Activated T-cell treated with anti-CD3 and anti-CD28 coated beads, Interleukin-2, amount 50 U/mL, for 4 hours (primary cell): ENCODE measurements at regions not wholly inside any gene's neighbourhood (a gene's known extent, or its start where the extent isn't known, plus 50 kb on each side); places are given as distances from the start of the nearest gene placed in this dataset.
"Not testable (repeated sequence)": the region's sequence is repeated elsewhere in the genome, so short reads cannot be mapped to it uniquely, and the experiment has no call there.

Source experiments
- ATAC-seq, 2 donors: fragments of 200-7000 bp; cut with Tn5 transposase; one replicate each; pipeline ENCODE4 v1.10.0; 2021
- DNase-seq: peaks from one replicate; pipeline ENCODE4 v3.0.0-alpha.2; 2020
- H3K27me3 Mint-ChIP-seq: one replicate; pipeline ENCODE4 v1.8.0; 2021; ENCODE audit warnings: low read depth, mixed read lengths
- H3K36me3 Mint-ChIP-seq: one replicate; pipeline ENCODE4 v1.8.0; 2022; ENCODE audit warnings: mixed read lengths; ENCODE audit not compliant: insufficient read depth
- H3K4me1 Mint-ChIP-seq: one replicate; pipeline ENCODE4 v1.8.0; 2021; ENCODE audit warnings: low read depth, mixed read lengths
- H3K4me3 Mint-ChIP-seq: one replicate; pipeline ENCODE4 v1.8.0; 2021; ENCODE audit warnings: mild to moderate bottlenecking, moderate library complexity, mixed read lengths
- H3K9me3 Mint-ChIP-seq: one replicate; pipeline ENCODE4 v1.8.0; 2021; ENCODE audit warnings: mixed read lengths

GRCh38 chr7:15816835-15817426 lies 130.4 kb upstream of the MEOX2 start:
- H3K4me1 Mint-ChIP-seq: no peaks in the 10 kb centered on the region

GRCh38 chr7:15813448-15813847 lies 127.0 kb upstream of the MEOX2 start:
- no peaks in the 10 kb centered on the region for H3K27me3 Mint-ChIP-seq
- no peak overlapping the region for H3K4me3 Mint-ChIP-seq
- H3K9me3 Mint-ChIP-seq: peaks cover 11% of the 10 kb centered on the region
- DNase-seq (no peak), ATAC-seq (no peak)
- H3K36me3 Mint-ChIP-seq: no peaks in the 10 kb centered on the region
- no peaks in the 10 kb centered on the region for H3K4me1 Mint-ChIP-seq

More at GRCh38 chr7:15816835-15817426, 130.4 kb upstream of the MEOX2 start:
- Mint-ChIP-seq H3K36me3 (no peaks in the 10 kb centered on the region), H3K9me3 (peaks cover 16% of the 10 kb centered on the region), H3K27me3 (no peaks in the 10 kb centered on the region), H3K4me3 (no peak overlapping the region)
- ATAC-seq: no peak
- DNase-seq: no peak

- not testable (repeated sequence) for ATAC-seq, DNase-seq, H3K4me1 Mint-ChIP-seq, H3K4me3 Mint-ChIP-seq, H3K27me3 Mint-ChIP-seq, H3K9me3 Mint-ChIP-seq, H3K36me3 Mint-ChIP-seq
These were observed 123.9 kb upstream of the MEOX2 start for GRCh38 chr7:15810383-15810782.

- H3K36me3 Mint-ChIP-seq, H3K4me3 Mint-ChIP-seq, H3K27me3 Mint-ChIP-seq, H3K9me3 Mint-ChIP-seq, ATAC-seq, H3K4me1 Mint-ChIP-seq, DNase-seq: not testable (repeated sequence)
These were observed 123.5 kb upstream of the MEOX2 start for GRCh38 chr7:15809936-15810335.

- DNase-seq (no peak), ATAC-seq (no peak)
- no peaks in the 10 kb centered on the region for H3K27me3 Mint-ChIP-seq
- no peaks in the 10 kb centered on the region for H3K4me1 Mint-ChIP-seq
- no peaks in the 10 kb centered on the region for H3K9me3 Mint-ChIP-seq
- H3K4me3 Mint-ChIP-seq: no peak overlapping the region
- no peaks in the 10 kb centered on the region for H3K36me3 Mint-ChIP-seq
These were observed 119.4 kb upstream of the MEOX2 start for GRCh38 chr7:15805891-15806290.

- Mint-ChIP-seq H3K36me3 (no peaks in the 10 kb centered on the region), H3K9me3 (no peaks in the 10 kb centered on the region), H3K4me1 (no peaks in the 10 kb centered on the region), H3K27me3 (no peaks in the 10 kb centered on the region), H3K4me3 (no peak overlapping the region)
- ATAC-seq (no peak), DNase-seq (no peak)
These were observed 115.9 kb upstream of the MEOX2 start for GRCh38 chr7:15802425-15802824.

GRCh38 chr7:15801551-15801950 lies 115.1 kb upstream of the MEOX2 start:
- Mint-ChIP-seq H3K27me3 (no peaks in the 10 kb centered on the region), H3K36me3 (no peaks in the 10 kb centered on the region), H3K9me3 (no peaks in the 10 kb centered on the region), H3K4me3 (no peak overlapping the region), H3K4me1 (no peaks in the 10 kb centered on the region)
- ATAC-seq (no peak), DNase-seq (no peak)

- Mint-ChIP-seq H3K36me3 (no peaks in the 10 kb centered on the region), H3K4me3 (no peak overlapping the region), H3K27me3 (no peaks in the 10 kb centered on the region), H3K9me3 (no peaks in the 10 kb centered on the region), H3K4me1 (no peaks in the 10 kb centered on the region)
- ATAC-seq (no peak), DNase-seq (no peak)
These were observed 114.6 kb upstream of the MEOX2 start for GRCh38 chr7:15801041-15801440.

GRCh38 chr7:15798081-15798480 lies 111.6 kb upstream of the MEOX2 start:
- DNase-seq (no peak), ATAC-seq (no peak)
- Mint-ChIP-seq H3K9me3 (no peaks in the 10 kb centered on the region), H3K27me3 (no peaks in the 10 kb centered on the region), H3K4me1 (no peaks in the 10 kb centered on the region), H3K36me3 (no peaks in the 10 kb centered on the region), H3K4me3 (no peak overlapping the region)

- no peaks in the 10 kb centered on the region for H3K27me3 Mint-ChIP-seq
- H3K4me3 Mint-ChIP-seq: no peak overlapping the region
- H3K36me3 Mint-ChIP-seq: no peaks in the 10 kb centered on the region
- no peaks in the 10 kb centered on the region for H3K4me1 Mint-ChIP-seq
- DNase-seq (no peak), ATAC-seq (no peak)
- no peaks in the 10 kb centered on the region for H3K9me3 Mint-ChIP-seq
These were observed 108.9 kb upstream of the MEOX2 start for GRCh38 chr7:15795393-15795792.

- DNase-seq (no peak), ATAC-seq (no peak)
- Mint-ChIP-seq H3K9me3 (no peaks in the 10 kb centered on the region), H3K36me3 (no peaks in the 10 kb centered on the region), H3K27me3 (no peaks in the 10 kb centered on the region), H3K4me1 (no peaks in the 10 kb centered on the region), H3K4me3 (no peak overlapping the region)
These were observed 108.3 kb upstream of the MEOX2 start for GRCh38 chr7:15794801-15795200.

- H3K27me3 Mint-ChIP-seq: no peaks in the 10 kb centered on the region
- H3K9me3 Mint-ChIP-seq: peaks cover 8% of the 10 kb centered on the region
- DNase-seq: no peak
- no peaks in the 10 kb centered on the region for H3K4me1 Mint-ChIP-seq
- ATAC-seq: no peak
- no peak overlapping the region for H3K4me3 Mint-ChIP-seq
- no peaks in the 10 kb centered on the region for H3K36me3 Mint-ChIP-seq
These were observed 98.2 kb upstream of the MEOX2 start for GRCh38 chr7:15784694-15785030.

GRCh38 chr7:15783987-15784693 lies 97.7 kb upstream of the MEOX2 start:
- ATAC-seq: no peak
- no peak for DNase-seq
- Mint-ChIP-seq H3K9me3 (peaks cover 8% of the 10 kb centered on the region), H3K36me3 (no peaks in the 10 kb centered on the region), H3K4me1 (no peaks in the 10 kb centered on the region), H3K4me3 (no peak overlapping the region), H3K27me3 (no peaks in the 10 kb centered on the region)

- ATAC-seq: no peak
- H3K4me3 Mint-ChIP-seq: no peak overlapping the region
- H3K4me1 Mint-ChIP-seq: no peaks in the 10 kb centered on the region
- peaks cover 8% of the 10 kb centered on the region for H3K9me3 Mint-ChIP-seq
- no peaks in the 10 kb centered on the region for H3K27me3 Mint-ChIP-seq
- DNase-seq: no peak
- H3K36me3 Mint-ChIP-seq: no peaks in the 10 kb centered on the region
These were observed 96.2 kb upstream of the MEOX2 start for GRCh38 chr7:15782656-15783055.

GRCh38 chr7:15781944-15782343 lies 95.5 kb upstream of the MEOX2 start:
- Mint-ChIP-seq H3K9me3 (peaks cover 8% of the 10 kb centered on the region), H3K4me3 (no peak overlapping the region), H3K4me1 (no peaks in the 10 kb centered on the region), H3K27me3 (no peaks in the 10 kb centered on the region), H3K36me3 (no peaks in the 10 kb centered on the region)
- no peak for ATAC-seq
- no peak for DNase-seq
